OCI-LY7 (cell line): ENCODE measurements at regions not wholly inside any gene's neighbourhood (a gene's known extent, or its start where the extent isn't known, plus 50 kb on each side); places are given as distances from the start of the nearest gene placed in this dataset.

Experiments used
- BruUV-seq: library from RNA; stranded (reverse); fragments of 400-500 nt; replicated peaks from 2 replicates; lab custom pipeline; 2021; lab: Mats Ljungman, UMichigan
- CTCF ChIA-PET: fragments of 300-600 bp; sonication (Branson Sonifier 250); formaldehyde crosslinking; loops from one replicate; lab custom pipeline; 2022; ENCODE audit warnings: antibody characterized with exemption; ENCODE audit not compliant: unreplicated experiment; lab: Charles Lee
- POLR2A ChIA-PET: fragments of 300-600 bp; sonication (Branson Sonifier 250); formaldehyde crosslinking; loops from one replicate; lab custom pipeline; 2022; ENCODE audit warnings: antibody characterized with exemption; lab: Charles Lee
- DNase-seq: peaks from one replicate; pipeline ENCODE4 v3.0.0-alpha.2; 2015; ENCODE audit warnings: low spot score
- H2AFZ ChIP-seq: fragments of 200-600 bp; sonication (generic), shearing (Covaris generic); 2 replicates; pipeline ENCODE4 v1.6.1; 2014; ENCODE audit warnings: mild to moderate bottlenecking, antibody characterized with exemption, low read length, moderate library complexity
- H3K27ac ChIP-seq: fragments of 200-600 bp; sonication (generic); 2 replicates; pipeline ENCODE4 v1.5.1; 2014; ENCODE audit warnings: mixed run types, low read depth, mild to moderate bottlenecking, moderate library complexity, low read length, inconsistent platforms; ENCODE audit not compliant: poor library complexity, severe bottlenecking
- H3K36me3 ChIP-seq: fragments of 200-600 bp; sonication (generic); 2 replicates; pipeline ENCODE4 v1.6.1; 2014; ENCODE audit warnings: mild to moderate bottlenecking, antibody characterized with exemption, low read length, moderate library complexity, mixed read lengths; ENCODE audit not compliant: insufficient read depth
- H3K4me1 ChIP-seq: fragments of 200-600 bp; sonication (generic); 2 replicates; pipeline ENCODE4 v1.5.1; 2014; ENCODE audit warnings: mild to moderate bottlenecking, low read length; ENCODE audit not compliant: insufficient read depth, poor library complexity, severe bottlenecking
- H3K4me2 ChIP-seq: fragments of 200-600 bp; sonication (generic); 2 replicates; pipeline ENCODE4 v1.6.1; 2014; ENCODE audit warnings: mild to moderate bottlenecking, low read length
- H3K4me3 ChIP-seq: fragments of 200-600 bp; sonication (generic); 2 replicates; pipeline ENCODE4 v1.5.1; 2014; ENCODE audit warnings: mild to moderate bottlenecking, low read depth, low read length; ENCODE audit not compliant: poor library complexity, severe bottlenecking
- H3K79me2 ChIP-seq: fragments of 200-600 bp; sonication (generic); 2 replicates; pipeline ENCODE4 v1.6.1; 2016; ENCODE audit warnings: low read depth, mild to moderate bottlenecking, low read length, moderate library complexity, mixed read lengths; ENCODE audit not compliant: insufficient read depth
- H3K9me2 ChIP-seq: fragments of 200-600 bp; sonication (generic); 2 replicates; pipeline ENCODE4 v1.6.1; 2016; ENCODE audit warnings: mild to moderate bottlenecking, low read length, mixed read lengths; ENCODE audit not compliant: insufficient read depth
- H3K9me3 ChIP-seq: fragments of 200-600 bp; sonication (generic); 2 replicates; pipeline ENCODE4 v1.6.1; 2014; ENCODE audit warnings: mild to moderate bottlenecking, mixed run types, low read length, mixed read lengths
- H4K20me1 ChIP-seq: fragments of 200-600 bp; sonication (generic); 2 replicates; pipeline ENCODE4 v1.6.1; 2014; ENCODE audit warnings: mild to moderate bottlenecking, antibody characterized with exemption, low read length, moderate library complexity, mixed read lengths; ENCODE audit not compliant: insufficient read depth
- EZH2phosphoT487 ChIP-seq: fragments of 200-600 bp; sonication (generic); IDR thresholded peaks from 2 replicates; pipeline ENCODE4 v1.6.1; 2018; ENCODE audit warnings: low read depth, borderline replicate concordance, mild to moderate bottlenecking, mixed run types, antibody characterized with exemption, low read length, moderate library complexity, mixed read lengths
- intact Hi-C: fragments of 100-400 bp; cut with micrococcal nuclease; formaldehyde crosslinking; loops from one replicate; pipeline ENCODE4 v1.10.0; 2022; ENCODE audit not compliant: unreplicated experiment
- TF ChIP-seq, protein P1 (sequence below): fragments of 200-600 bp; sonication (generic); conservative IDR thresholded peaks from 2 replicates; pipeline ENCODE4 v1.5.1; 2014; ENCODE audit warnings: mild to moderate bottlenecking, antibody characterized with exemption, low read length, moderate library complexity, mixed read lengths

DNA sequence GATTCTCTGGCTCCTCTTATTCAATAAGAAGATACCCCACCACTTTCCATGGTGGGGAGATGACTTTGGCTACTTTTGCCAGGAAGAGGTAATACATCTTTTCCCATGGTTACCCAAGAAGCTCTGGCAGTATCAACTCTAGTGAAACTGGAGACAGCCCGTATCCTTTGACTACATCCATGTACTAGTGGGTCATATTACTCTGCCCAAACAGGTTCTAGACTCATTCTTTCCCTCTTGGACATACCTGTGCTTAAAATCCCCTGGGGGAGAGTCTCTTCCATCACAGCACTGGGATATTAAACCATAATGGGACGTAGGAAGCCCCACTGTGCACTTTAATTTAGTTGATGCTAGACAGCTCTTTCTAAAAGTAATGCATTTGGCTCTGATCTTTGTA lies 144.7 kb upstream of the KLF12 start:
- Histone ChIP-seq H3K9me3 (no peaks in the 10 kb centered on the region), H3K79me2 (no peaks in the 10 kb centered on the region), H4K20me1 (no peaks in the 10 kb centered on the region), H3K4me2 (no peak overlapping the region), H3K27ac (no peak overlapping the region), H3K9me2 (0 out of 2 replicates have a peak, but pooled peaks cover 3% of the 10 kb centered on the region), H3K4me1 (no peaks in the 10 kb centered on the region), H3K4me3 (no peak overlapping the region), H3K36me3 (no peaks in the 10 kb centered on the region), H2AFZ (no peak overlapping the region)
- no TSS peak for BruUV-seq
- TF ChIP-seq EZH2phosphoT487 = no peak
- TF ChIP-seq, protein P1, sequence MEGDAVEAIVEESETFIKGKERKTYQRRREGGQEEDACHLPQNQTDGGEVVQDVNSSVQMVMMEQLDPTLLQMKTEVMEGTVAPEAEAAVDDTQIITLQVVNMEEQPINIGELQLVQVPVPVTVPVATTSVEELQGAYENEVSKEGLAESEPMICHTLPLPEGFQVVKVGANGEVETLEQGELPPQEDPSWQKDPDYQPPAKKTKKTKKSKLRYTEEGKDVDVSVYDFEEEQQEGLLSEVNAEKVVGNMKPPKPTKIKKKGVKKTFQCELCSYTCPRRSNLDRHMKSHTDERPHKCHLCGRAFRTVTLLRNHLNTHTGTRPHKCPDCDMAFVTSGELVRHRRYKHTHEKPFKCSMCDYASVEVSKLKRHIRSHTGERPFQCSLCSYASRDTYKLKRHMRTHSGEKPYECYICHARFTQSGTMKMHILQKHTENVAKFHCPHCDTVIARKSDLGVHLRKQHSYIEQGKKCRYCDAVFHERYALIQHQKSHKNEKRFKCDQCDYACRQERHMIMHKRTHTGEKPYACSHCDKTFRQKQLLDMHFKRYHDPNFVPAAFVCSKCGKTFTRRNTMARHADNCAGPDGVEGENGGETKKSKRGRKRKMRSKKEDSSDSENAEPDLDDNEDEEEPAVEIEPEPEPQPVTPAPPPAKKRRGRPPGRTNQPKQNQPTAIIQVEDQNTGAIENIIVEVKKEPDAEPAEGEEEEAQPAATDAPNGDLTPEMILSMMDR = no peak
- DNase-seq = no peak
- ChIA-PET POLR2A (interaction anchor here (0.5 kb wide), 1 partner anchor 507 kb away, joined by 3 read pairs; no protein-coding TSS in a partner anchor), CTCF (no interaction called here)
- intact Hi-C loops = no loop called here

DNA sequence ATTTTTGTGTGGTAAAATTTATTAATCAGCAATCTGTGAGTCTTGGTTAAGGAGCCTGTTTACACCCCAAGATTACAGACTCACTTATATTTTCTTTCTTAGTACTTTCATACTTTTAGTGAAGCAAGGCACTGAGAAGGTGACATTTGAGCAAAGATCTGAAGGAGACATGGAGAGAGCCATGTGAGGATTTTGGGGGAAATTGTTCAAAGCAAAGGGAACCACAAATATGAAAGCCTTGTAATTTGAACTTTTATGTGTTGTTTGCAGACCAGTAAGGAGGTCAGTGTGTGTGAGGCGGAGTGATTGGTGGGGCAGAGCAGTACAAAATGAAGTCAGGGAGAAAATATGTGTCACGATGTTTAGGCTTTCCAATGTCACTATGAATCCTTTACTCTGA lies 140.7 kb upstream of the KLF12 start:
- H3K4me1 ChIP-seq = no peaks in the 10 kb centered on the region
- H3K9me2 ChIP-seq = 0 out of 2 replicates have a peak, but pooled peaks cover 3% of the 10 kb centered on the region
- H3K4me3 ChIP-seq = no peak overlapping the region
- H3K4me2 ChIP-seq = no peak overlapping the region
- TF ChIP-seq EZH2phosphoT487 = no peak
- TF ChIP-seq, protein P1 = no peak
- POLR2A ChIA-PET = no interaction called here
- DNase-seq = no peak
- H4K20me1 ChIP-seq = no peaks in the 10 kb centered on the region
- 0 out of 2 replicates have a peak, but pooled peaks cover 11% of the 10 kb centered on the region for H3K9me3 ChIP-seq
- BruUV-seq = no TSS peak
- no peak overlapping the region for H3K27ac ChIP-seq
- no peak overlapping the region for H2AFZ ChIP-seq
- no peaks in the 10 kb centered on the region for H3K79me2 ChIP-seq
- CTCF ChIA-PET = no interaction called here
- no peaks in the 10 kb centered on the region for H3K36me3 ChIP-seq
- intact Hi-C loops = no loop called here

DNA sequence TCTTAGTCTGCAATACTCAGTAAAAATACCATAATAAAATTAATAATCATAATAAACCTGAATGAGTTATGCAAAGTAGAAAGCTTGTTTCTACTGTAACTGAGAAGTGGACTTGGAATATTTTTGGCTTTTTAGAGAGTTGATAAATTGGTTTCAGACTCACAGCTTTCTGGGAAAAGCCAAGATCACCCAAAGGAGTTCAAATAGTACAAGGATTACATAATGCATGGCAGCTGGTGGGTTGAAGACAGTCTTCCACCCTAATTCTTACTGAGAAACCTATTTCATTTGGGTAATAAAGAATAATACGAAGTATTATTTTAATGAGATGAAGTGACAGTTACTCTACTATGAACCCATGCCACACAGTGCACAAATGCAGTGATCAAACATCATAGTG lies 139.4 kb upstream of the KLF12 start:
- H3K4me2 ChIP-seq = no peak overlapping the region
- 0 out of 2 replicates have a peak, but pooled peaks cover 11% of the 10 kb centered on the region for H3K9me3 ChIP-seq
- H4K20me1 ChIP-seq = no peaks in the 10 kb centered on the region
- DNase-seq = no peak
- no peaks in the 10 kb centered on the region for H3K79me2 ChIP-seq
- no peaks in the 10 kb centered on the region for H3K4me1 ChIP-seq
- no peak overlapping the region for H2AFZ ChIP-seq
- intact Hi-C loops = no loop called here
- BruUV-seq = no TSS peak
- H3K36me3 ChIP-seq = no peaks in the 10 kb centered on the region
- no peak overlapping the region for H3K27ac ChIP-seq
- POLR2A ChIA-PET = interaction anchor here (0.7 to 0.9 kb wide), 3 partner anchors 425 to 1005 kb away, joined by 3 to 4 read pairs (median 3); no protein-coding TSS in a partner anchor
- TF ChIP-seq, protein P1 = no peak
- no peak overlapping the region for H3K4me3 ChIP-seq
- no peaks in the 10 kb centered on the region for H3K9me2 ChIP-seq
- CTCF ChIA-PET = no interaction called here
